GM10266 (cell line): ENCODE measurements at regions not wholly inside any gene's neighbourhood (a gene's known extent, or its start where the extent isn't known, plus 50 kb on each side); places are given as distances from the start of the nearest gene placed in this dataset.
A peak's percentile ranks its signal among the peaks of the same experiment; 100 is the strongest.
"Not testable (repeated sequence)": the region's sequence is repeated elsewhere in the genome, so short reads cannot be mapped to it uniquely, and the experiment has no call there.

Source experiments
- DNase-seq: peaks from one replicate; pipeline ENCODE4 v3.0.0; 2012; ENCODE audit errors: extremely low spot score
- CTCF ChIP-seq: IDR thresholded peaks from 2 replicates; pipeline ENCODE4 v1.5.1; 2012; ENCODE audit warnings: mild to moderate bottlenecking, low read depth; ENCODE audit not compliant: control insufficient read depth, insufficient read depth; ENCODE audit errors: missing control alignments

- no peak for TF ChIP-seq CTCF
- no peak for DNase-seq
These were observed 497.5 kb downstream of the RERGL start for GRCh38 chr12:17592472-17592871.

- no peak for TF ChIP-seq CTCF
- no peak for DNase-seq
These were observed 498.9 kb downstream of the RERGL start for GRCh38 chr12:17591005-17591681.

DNA sequence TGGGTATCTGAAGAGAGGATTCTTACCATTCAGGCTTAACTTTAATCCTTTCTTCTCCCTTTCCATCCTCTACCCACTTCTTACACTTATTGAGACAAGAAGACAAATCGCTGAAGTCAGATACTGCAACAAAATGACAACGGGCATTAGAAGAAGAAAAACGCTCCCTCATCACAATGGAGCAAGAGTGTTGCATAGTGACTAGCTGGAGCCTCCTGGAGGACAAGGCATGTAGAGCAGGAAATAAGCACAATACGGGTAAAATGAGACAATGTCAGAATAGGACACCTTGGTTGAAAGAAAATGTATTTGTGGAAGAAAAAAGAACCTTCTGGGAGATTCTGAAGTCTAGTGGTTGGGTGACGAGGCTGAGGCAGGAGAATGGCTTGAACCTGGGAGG lies 501.0 kb downstream of the RERGL start:
- DNase-seq, result peak; percentile 2
- TF ChIP-seq CTCF, result peak; percentile 21

DNA sequence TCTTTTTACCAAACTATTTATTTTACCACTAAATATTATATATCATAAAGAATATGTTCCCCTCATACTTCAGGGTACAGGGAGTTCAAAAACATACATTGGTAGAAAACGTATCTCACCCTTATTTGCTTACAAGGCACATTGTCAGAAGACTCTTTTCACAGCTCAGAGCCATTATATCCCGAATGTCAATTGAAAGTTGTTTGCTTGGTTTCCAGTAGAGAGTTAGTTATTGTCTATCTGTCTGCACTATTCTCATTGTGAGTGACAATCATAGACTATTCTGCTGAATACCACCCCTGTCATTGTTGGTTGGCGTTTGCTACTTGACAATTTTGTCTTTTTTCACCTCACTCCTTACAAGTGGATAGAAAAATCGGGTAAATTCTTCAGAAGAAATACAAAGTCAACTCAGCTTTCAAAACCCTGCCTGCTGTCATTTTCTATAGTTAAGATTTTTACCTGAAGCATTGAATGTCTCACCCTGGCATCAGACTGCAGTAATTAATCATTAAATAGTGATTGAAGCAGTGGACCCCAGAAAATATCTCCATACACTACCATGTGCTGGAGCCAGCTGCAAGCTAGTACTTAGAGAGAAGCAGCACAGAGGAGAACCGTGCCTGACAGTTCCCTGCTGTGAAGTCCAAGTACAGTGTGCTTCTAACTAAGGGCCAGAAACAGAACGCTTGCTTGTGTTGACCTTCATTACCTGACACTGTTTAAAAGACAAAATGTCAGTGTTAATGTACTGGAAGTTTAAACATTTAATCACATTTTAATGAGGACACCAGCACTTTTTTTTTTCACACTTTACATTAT lies 510.6 kb downstream of the RERGL start:
- TF ChIP-seq CTCF, result no peak
- DNase-seq, result no peak

GRCh38 chr12:17577405-17577804 lies 512.6 kb downstream of the RERGL start:
- no peak for DNase-seq
- no peak for TF ChIP-seq CTCF

DNA sequence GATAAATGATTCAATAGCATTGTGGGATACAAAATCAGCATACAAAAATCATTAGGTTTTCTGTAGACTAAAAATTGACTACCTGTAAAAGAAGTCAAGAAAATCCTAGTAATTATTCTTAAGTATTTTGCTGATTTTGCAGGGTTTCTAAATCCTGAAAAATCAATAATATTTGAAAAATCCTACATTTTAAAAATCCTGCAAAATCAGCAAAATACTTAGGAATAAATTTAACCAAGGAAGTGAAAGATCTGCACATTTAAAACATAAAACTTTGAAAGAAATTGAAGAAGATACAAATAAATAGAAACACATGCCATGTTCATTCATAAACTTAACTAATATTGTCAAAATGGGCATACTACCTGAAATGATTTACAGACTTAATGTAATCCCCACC lies 517.7 kb downstream of the RERGL start:
- TF ChIP-seq CTCF, result no peak
- no peak for DNase-seq

- no peak for TF ChIP-seq CTCF
- DNase-seq, result no peak
These were observed 518.9 kb downstream of the RERGL start for GRCh38 chr12:17571047-17571446.

- not testable (repeated sequence) for DNase-seq
These were observed 525.4 kb downstream of the RERGL start for GRCh38 chr12:17564630-17565029.
